Suppressor macrophage (primary cell): ENCODE measurements at regions not wholly inside any gene's neighbourhood (a gene's known extent, or its start where the extent isn't known, plus 50 kb on each side); places are given as distances from the start of the nearest gene placed in this dataset.
"Not testable (repeated sequence)": the region's sequence is repeated elsewhere in the genome, so short reads cannot be mapped to it uniquely, and the experiment has no call there.

Experiments
- DNase-seq, 4 experiments: peaks; one replicate each; pipeline ENCODE4 v3.0.0-alpha.2; 2020 to 2022

- no peak for DNase-seq
These were observed 845.4 kb upstream of the ADAMTS5 start for GRCh38 chr21:27812279-27812678.

GRCh38 chr21:27808923-27809322, 842.0 kb upstream of the ADAMTS5 start:
- DNase-seq: no peak

GRCh38 chr21:27807596-27807995, 840.7 kb upstream of the ADAMTS5 start:
- no peak for DNase-seq

- no peak for DNase-seq
These were observed 839.4 kb upstream of the ADAMTS5 start for GRCh38 chr21:27806281-27806680.

GRCh38 chr21:27805696-27806095, 838.8 kb upstream of the ADAMTS5 start:
- DNase-seq: no peak

- DNase-seq: no peak
These were observed 837.6 kb upstream of the ADAMTS5 start for GRCh38 chr21:27804515-27804914.

GRCh38 chr21:27803571-27803970, 836.7 kb upstream of the ADAMTS5 start:
- DNase-seq: no peak

- DNase-seq: peak; percentile 36 to 51 (median 48)
These were observed 836.1 kb upstream of the ADAMTS5 start for GRCh38 chr21:27802816-27803475.

GRCh38 chr21:27799861-27800260, 833.0 kb upstream of the ADAMTS5 start:
- DNase-seq: no peak

- DNase-seq: no peak
These were observed 829.2 kb upstream of the ADAMTS5 start for GRCh38 chr21:27796106-27796505.

- DNase-seq: no peak
These were observed 828.5 kb upstream of the ADAMTS5 start for GRCh38 chr21:27795418-27795817.

- no peak for DNase-seq
These were observed 827.0 kb upstream of the ADAMTS5 start for GRCh38 chr21:27793901-27794300.

GRCh38 chr21:27787046-27787445, 820.2 kb upstream of the ADAMTS5 start:
- DNase-seq: no peak

- no peak for DNase-seq
These were observed 812.7 kb upstream of the ADAMTS5 start for GRCh38 chr21:27779606-27780005.

GRCh38 chr21:27776925-27777553, 810.2 kb upstream of the ADAMTS5 start:
- DNase-seq: no peak

GRCh38 chr21:27772816-27773215, 805.9 kb upstream of the ADAMTS5 start:
- no peak for DNase-seq

GRCh38 chr21:27771938-27772483, 805.1 kb upstream of the ADAMTS5 start:
- no peak for DNase-seq

- DNase-seq: no peak
These were observed 802.9 kb upstream of the ADAMTS5 start for GRCh38 chr21:27769763-27770162.

GRCh38 chr21:27768046-27768637, 801.3 kb upstream of the ADAMTS5 start:
- DNase-seq: not testable (repeated sequence)

GRCh38 chr21:27764056-27764455, 797.2 kb upstream of the ADAMTS5 start:
- no peak for DNase-seq

GRCh38 chr21:27761623-27762022, 794.7 kb upstream of the ADAMTS5 start:
- DNase-seq: no peak

- no peak for DNase-seq
These were observed 792.9 kb upstream of the ADAMTS5 start for GRCh38 chr21:27759820-27760219.

- peak in 2 of 4 experiments; percentile 1 to 8 for DNase-seq
These were observed 792.3 kb upstream of the ADAMTS5 start for GRCh38 chr21:27759091-27759659.

GRCh38 chr21:27756191-27756590, 789.3 kb upstream of the ADAMTS5 start:
- DNase-seq: no peak
